Brain pericyte (primary cell): ENCODE measurements at regions not wholly inside any gene's neighbourhood (a gene's known extent, or its start where the extent isn't known, plus 50 kb on each side); places are given as distances from the start of the nearest gene placed in this dataset.

Experiments used
- DNase-seq: peaks from one replicate; pipeline ENCODE4 v3.0.0-alpha.2; 2012; ENCODE audit warnings: low read depth, low spot score

DNA sequence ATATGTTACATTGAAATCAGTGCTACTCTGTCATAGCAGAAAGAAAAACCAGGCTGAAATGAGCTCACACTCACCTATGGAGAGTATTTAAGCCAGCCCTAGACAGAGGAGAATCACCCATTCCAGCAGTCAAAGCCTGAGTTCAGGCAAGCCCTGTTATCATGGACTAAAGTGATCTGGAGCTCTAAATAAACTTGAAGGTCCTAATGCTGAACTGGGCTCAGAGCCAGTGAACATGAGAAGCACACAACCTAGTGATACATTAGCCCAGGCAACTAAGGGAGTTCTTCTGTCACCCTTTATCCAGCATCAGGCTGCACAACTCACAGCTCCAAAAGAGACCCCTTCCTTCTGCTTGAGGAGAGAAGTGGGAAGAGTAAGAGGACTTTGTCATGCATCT lies 425.0 kb downstream of the COL12A1 start:
- DNase-seq, result no peak

DNA sequence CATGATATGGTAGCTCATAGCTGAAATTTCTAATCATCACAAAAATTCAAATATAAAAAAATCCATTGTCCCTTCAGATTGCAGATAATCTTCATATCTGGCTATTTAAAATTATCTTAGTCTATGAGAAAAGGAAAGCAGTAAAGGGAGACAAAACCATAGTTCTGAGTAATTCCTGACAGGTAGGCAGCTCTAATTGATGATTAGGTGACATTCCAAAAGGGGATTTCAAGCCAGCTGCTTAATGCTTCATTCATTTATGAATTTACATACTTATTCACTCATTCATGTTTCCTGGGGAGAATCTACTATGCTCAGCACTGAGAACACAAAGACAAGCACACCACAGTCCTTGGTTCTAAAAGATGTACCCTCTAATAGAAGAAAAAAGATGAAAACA lies 437.1 kb downstream of the COL12A1 start:
- no peak for DNase-seq

DNA sequence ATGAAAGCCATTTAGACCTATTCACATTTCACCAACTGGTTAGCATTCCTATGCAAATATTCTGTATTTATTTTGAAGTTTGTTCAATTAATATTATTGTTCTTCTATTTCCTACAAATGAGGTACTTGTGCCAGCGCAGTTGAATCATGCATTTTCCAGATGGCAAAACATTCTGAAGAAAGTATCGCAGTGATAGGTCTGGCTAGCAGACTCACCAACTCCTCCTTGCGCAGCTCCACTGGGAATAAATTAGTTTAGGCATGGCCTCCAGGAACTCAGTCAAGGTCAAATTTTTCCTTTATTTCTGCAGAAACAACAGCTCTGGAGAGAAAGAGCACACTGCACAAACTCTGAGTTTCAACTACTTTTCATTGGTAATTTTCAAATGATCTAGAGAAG lies 437.7 kb downstream of the COL12A1 start:
- peak; percentile 11 for DNase-seq

DNA sequence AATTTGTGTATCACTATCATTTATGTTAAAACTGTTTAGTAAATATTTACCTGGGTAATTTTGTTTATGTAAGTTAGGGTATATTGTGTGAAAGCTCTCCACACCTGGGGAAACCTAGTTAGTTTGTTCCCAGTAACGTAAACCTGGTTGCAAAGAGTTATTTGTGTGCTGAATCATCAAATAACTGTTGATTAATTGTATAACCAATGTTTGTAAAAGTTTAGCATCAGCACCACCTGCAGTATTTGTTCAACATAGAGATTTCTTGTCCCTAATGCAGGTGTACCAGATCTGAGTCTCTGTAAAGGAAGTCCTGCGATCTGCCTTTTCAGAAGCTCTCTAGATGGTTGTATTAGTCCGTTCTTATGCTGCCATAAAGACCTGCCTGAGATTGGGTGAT lies 440.4 kb downstream of the COL12A1 start:
- DNase-seq, result no peak

- DNase-seq, result no peak
Measured at GRCh38 chr6:74764486-74764885, 441.4 kb downstream of the COL12A1 start.

DNA sequence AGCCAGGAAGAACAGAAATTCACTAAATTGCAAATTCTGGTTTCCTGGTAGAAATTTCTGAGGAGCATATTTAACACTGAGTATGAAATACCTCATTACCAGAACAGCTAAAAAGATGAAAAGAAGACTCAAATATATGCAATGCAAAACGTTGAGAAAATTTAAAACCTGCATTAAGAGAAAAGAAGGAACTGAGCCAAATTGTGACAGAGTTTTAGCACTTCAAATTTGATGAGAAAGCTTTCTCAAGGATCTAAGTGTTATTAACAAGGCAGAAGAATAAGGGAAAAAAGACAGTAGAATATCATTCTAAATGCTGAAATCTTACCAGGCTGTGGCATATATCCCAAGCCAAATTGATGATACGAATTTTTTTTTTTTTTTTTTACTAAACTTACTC lies 443.0 kb downstream of the COL12A1 start:
- no peak for DNase-seq

DNA sequence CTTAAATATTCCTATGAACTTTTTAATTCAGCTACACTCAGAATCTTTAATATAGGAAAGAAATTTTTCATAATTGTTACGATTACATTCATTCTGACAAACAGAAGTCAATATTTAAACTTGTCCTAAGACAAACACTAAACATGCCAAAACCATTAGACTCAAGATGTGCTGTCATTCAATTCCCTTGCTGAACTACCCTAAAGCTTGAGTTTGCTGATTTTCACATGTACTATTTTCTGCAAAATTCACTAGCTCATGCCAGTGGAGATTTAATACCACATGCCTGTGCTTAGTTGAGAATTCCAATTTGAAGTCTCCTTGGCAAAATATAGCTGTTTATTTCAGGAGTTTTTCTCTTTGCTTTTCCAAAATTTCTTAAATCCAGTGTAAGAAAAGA lies 448.0 kb downstream of the COL12A1 start:
- DNase-seq, result no peak

DNA sequence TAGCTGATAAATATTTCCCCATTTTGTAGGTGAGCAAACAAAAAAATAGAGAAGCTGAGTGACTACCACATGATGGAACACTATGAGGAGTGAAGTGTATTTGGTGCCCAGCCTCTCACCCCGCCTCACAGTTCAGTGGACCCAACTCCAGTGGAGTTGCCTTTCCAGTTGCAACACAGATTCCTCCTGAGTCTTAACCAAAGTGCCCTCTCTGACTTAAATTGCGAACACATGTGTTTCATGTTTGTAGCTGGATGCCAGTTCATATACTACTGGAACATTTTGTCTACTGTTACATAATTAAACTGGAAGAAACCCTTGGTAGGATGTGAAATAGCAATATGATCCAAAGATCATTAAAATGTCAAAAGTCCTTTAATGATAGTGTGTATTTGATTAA lies 448.9 kb downstream of the COL12A1 start:
- no peak for DNase-seq

GRCh38 chr6:74755778-74756177 lies 450.1 kb downstream of the COL12A1 start:
- no peak for DNase-seq

DNA sequence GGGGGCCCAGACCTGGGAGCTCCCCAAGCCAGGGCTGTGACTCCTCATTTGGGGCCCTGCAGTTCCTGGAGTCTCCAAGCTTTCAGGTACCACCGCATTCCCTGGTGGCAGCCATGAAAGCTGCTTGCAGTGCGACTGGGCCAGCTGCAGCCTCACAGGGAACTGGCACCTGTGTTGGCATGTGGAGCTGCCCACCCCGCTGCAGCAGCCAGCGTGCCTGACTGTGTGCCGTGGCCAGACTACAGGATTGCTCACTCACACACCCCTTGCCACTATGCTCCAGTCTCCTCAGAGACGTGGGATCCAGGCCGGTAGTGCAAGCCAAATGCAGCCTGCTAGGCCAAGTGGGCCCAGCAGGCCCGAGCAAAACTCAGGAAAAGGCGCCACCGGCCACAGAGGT lies 450.7 kb downstream of the COL12A1 start:
- DNase-seq, result no peak

DNA sequence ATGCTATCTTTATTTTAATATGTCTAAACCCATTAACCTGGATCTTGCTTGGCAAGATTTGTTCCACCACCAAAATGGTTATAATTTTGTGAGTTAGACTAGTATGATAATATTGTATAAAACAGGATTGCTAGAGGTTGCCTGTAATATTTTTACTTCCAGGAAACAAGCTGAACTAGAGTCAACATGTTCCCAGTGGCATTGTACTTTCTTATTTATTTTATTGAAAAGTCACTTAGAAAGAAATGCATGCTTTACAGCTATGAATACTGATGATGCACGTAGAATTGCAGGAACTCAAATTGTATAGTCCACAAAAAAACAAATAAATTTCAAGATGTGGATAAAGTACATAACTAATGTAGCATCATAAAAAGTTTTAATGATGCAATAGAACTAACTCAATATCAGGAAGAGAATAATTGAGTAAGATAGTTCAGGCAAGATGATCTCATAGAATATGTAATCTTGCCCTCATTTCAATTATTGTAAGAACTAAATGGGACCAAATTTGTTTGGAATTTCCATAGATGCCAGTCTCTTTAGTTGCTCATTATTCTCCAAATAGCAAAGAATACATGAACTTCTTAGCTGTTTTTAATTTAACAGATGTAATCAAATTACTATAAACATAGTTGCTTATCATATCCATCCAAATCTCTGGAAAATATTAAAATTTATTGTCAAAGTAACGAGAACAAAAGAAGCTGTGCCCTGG lies 451.8 kb downstream of the COL12A1 start:
- DNase-seq, result no peak

GRCh38 chr6:74752303-74752702 lies 453.6 kb downstream of the COL12A1 start:
- DNase-seq, result no peak

- no peak for DNase-seq
Measured at GRCh38 chr6:74750826-74751225, 455.0 kb downstream of the COL12A1 start.

- DNase-seq, result no peak
Measured at GRCh38 chr6:74749211-74750147, 456.4 kb downstream of the COL12A1 start.

DNA sequence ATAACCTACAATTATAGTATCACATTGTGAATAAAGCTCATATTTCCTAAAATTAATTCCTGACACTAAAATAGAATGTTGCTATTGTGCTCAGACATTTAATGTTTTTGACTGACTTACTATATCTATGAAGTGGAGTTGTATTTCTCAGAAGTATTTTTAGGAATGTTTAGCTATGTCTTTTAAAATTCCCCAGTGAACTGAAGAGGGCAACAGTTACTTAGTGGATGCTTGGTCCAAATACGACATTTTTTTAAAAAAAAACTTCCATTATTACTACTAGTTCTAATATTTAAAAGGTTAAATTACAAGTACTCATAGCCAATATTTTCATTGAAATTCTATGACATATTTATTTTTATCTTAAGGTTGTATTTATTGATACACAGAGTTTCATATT lies 460.2 kb downstream of the COL12A1 start:
- no peak for DNase-seq

DNA sequence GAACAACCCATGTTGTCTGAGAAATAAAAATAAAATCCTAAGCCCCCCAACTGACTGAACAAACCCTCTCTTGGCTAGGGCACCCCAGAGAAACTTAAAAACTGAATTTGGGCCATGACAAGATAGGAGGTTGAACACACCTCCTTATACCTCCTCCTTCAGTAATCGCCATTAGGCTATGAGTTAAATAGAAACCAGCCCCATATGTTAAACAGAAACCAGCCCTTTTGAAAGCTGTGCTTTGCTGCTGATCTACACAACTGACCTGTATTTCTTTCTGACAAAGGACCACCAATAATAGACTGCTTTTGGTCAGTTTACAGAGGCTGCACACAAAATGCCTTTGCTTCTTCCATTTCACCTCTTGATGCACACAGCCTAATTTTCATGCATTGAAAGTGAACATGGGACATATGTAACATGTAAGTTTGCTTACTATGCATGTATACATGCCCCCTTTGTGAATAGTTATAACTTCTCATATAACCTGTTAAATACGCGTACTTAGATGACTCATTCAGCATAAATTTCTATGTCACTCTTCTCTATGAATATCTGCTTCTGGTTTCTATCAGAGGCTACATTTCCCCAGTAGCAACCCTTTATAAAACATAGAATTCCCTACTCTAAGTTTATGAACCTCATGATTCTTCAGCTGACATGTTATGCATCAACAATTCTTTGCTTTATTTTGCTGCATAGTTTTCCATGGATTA lies 462.9 kb downstream of the COL12A1 start:
- DNase-seq, result no peak

GRCh38 chr6:74741646-74742045 lies 464.2 kb downstream of the COL12A1 start:
- DNase-seq, result no peak

GRCh38 chr6:74735304-74735703 lies 470.5 kb downstream of the COL12A1 start:
- peak; percentile 27 for DNase-seq

DNA sequence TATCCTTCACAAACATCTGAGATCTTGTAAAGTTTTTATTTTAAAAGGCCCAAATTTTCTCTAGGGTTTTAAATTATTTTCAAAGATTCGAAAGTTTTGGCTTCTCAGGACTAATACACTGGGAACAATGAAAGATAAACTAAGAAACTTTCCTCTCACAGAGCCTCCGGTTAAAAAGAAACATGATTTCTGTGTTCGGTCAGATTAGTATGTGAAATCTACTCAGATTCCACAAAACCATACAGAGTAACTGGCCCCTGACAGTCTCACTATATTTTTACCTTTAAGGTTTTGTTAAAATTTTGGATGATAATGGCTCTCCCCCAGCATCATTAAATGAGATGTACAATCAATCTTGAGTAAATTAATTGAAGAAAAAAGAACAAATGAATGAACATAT lies 471.0 kb downstream of the COL12A1 start:
- no peak for DNase-seq

- DNase-seq, result no peak
Measured at GRCh38 chr6:74733830-74734620, 471.8 kb downstream of the COL12A1 start.

DNA sequence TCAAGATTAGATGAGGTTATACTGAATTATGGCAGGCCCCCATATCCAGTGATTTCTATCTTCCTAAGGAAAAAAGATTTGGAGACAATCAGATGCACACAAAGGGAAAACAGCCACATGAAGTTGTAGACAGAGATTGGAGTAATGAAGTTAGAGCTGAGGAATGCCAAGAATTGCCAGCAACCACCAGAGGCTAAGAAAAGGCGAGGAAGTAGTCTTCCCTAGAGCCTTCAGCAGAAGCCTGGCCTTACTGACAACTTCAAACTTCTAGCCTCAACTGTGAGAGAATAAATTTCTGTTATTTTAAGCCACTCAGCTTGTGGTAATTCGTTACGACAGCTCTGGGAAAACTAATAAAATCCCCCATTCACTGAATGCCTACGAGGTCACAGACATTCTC lies 473.9 kb downstream of the COL12A1 start:
- DNase-seq, result peak; percentile 44

GRCh38 chr6:74731204-74731603 lies 474.6 kb downstream of the COL12A1 start:
- peak; percentile 65 for DNase-seq
